HAP-1 (cell line): ENCODE measurements at regions not wholly inside any gene's neighbourhood (a gene's known extent, or its start where the extent isn't known, plus 50 kb on each side); places are given as distances from the start of the nearest gene placed in this dataset.

Experiments used
- DNase-seq, 2 experiments: peaks; one replicate each; pipeline ENCODE4 v3.0.0-alpha.2; 2016 to 2020; ENCODE audit warnings: low spot score in 2 of 2
- H3K27me3 ChIP-seq: fragments of 250-450 bp; sonication (Bioruptor Pico); 2 replicates; pipeline ENCODE4 v1.5.1; 2020; ENCODE audit warnings: low read depth, mild to moderate bottlenecking, moderate library complexity
- H3K36me3 ChIP-seq: fragments of 250-450 bp; sonication (Bioruptor Pico); replicated peaks from 2 replicates; pipeline ENCODE4 v1.5.1; 2020; ENCODE audit warnings: mild to moderate bottlenecking
- H3K4me1 ChIP-seq: fragments of 250-450 bp; sonication (Bioruptor Pico); 2 replicates; pipeline ENCODE4 v1.5.1; 2020; ENCODE audit warnings: mild to moderate bottlenecking
- H3K4me3 ChIP-seq: fragments of 250-450 bp; sonication (Bioruptor Pico); 2 replicates; pipeline ENCODE4 v1.5.1; 2020; ENCODE audit warnings: mild to moderate bottlenecking, moderate library complexity
- H3K9me3 ChIP-seq: fragments of 250-450 bp; sonication (Bioruptor Pico); 2 replicates; pipeline ENCODE4 v1.5.1; 2020; ENCODE audit warnings: mild to moderate bottlenecking, moderate library complexity
- in situ Hi-C: fragments of 300-500 bp; cut with MboI; formaldehyde crosslinking; loops from 3 replicates; pipeline ENCODE4 v1.14.3; 2020; ENCODE audit warnings: low sequenced_read_pairs, inconsistent platforms, mixed read lengths

DNA sequence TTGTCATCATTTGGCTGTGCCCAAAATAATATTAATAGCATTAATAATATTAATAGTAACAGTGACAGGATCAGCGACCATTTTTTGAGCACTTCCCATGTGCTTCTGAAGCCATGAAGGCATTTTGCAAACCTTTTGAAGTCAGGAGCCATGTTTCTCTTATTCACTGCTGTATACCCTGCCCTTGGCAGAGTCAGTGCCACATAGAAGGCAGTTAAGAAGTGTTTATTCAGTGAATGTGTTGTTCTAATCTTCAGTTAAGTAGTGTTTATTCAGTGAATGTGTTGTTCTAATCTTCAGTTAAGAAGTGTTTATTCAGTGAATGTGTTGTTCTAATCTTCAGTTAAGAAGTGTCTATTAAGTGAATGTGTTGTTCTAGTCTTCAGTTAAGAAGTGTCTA lies 319.7 kb upstream of the NAV3 start:
- Histone ChIP-seq H3K9me3 (no peaks in the 10 kb centered on the region), H3K27me3 (no peaks in the 10 kb centered on the region), H3K4me1 (no peaks in the 10 kb centered on the region), H3K36me3 (no peaks in the 10 kb centered on the region), H3K4me3 (no peak overlapping the region)
- no peak for DNase-seq
- in situ Hi-C loops = no loop called here

DNA sequence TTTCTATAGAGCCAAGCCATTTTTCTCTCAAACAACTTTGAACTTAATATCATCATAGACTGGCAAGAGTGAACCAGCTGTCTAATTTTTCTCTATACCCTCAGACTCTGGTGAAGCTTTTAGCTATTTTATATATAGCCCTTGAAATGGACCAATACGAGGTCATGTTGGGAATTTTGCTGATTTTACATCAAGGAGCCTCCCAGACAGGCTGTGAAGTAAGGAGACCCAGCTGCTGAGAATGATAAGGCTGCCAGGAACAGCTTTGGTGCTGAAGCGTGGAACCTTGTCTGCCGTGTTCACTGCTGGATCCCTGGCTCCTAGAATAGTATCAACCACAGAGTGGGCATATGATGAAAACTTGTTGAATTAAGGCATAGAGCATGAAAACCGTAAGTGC lies 326.2 kb upstream of the NAV3 start:
- no peak for DNase-seq
- no peaks in the 10 kb centered on the region for H3K9me3 ChIP-seq
- in situ Hi-C loops = no loop called here
- no peaks in the 10 kb centered on the region for H3K4me1 ChIP-seq
- H3K36me3 ChIP-seq = no peaks in the 10 kb centered on the region
- H3K27me3 ChIP-seq = no peaks in the 10 kb centered on the region
- H3K4me3 ChIP-seq = no peak overlapping the region

DNA sequence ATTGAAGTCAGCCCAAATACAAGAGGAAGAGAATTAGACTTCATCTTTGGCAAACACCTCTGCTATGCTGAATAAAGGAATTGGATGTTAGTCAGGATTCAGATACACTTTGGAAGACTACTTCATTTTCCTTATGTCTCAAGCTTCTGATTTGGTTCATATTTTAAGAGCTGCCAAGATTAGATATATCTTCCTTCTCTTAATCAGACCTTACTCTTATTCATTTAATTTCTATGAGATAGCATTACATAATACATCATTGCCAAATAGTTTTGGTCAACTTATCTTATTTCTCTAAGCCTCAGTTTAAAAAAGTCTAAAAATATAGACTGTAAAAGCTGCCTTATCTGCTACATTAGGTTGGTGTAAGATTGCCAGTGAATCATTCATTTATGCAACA lies 330.6 kb upstream of the NAV3 start:
- Histone ChIP-seq H3K4me1 (no peaks in the 10 kb centered on the region), H3K36me3 (no peaks in the 10 kb centered on the region), H3K27me3 (no peaks in the 10 kb centered on the region), H3K4me3 (no peak overlapping the region), H3K9me3 (no peaks in the 10 kb centered on the region)
- DNase-seq = no peak
- in situ Hi-C loops = no loop called here

DNA sequence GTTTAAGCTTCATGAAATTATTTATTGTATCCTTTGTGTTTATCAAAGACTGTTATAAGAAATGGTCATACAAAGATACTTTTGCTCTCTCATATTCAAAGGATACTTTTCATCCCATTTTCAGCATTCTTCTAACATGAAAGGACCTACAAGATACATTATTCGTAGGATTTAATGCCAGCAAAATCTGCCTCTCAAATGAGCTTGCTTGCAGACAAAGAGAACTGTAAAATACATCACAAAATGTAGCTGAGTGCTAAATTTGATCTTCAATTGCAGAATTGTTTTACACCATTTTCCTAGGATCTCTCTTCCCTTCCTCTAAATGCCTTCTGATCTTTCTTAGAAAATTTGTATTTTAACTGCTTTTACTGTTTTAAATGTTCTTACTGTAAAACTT lies 333.0 kb upstream of the NAV3 start:
- Histone ChIP-seq H3K4me1 (no peaks in the 10 kb centered on the region), H3K36me3 (no peaks in the 10 kb centered on the region), H3K9me3 (no peaks in the 10 kb centered on the region), H3K4me3 (no peak overlapping the region), H3K27me3 (no peaks in the 10 kb centered on the region)
- DNase-seq = no peak
- in situ Hi-C loops = no loop called here

DNA sequence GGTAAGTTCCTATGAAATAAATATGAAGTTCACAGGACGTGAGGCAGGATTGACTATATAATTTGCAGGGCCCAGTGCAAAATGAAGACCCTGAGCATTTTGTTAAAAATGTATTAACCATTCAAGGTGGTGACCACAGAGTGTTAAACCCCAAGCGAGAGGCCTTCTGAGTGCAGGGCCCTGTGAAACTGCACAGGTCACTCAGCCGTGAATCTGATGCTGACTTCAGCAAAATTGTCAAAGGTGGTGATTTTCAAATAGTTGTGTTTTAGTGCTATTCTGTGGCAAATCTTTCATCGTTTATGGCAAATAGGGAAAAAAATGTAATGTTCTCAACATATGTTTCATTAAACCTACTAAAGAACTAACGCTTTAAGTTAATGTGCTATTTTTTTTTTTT lies 334.0 kb upstream of the NAV3 start:
- no peaks in the 10 kb centered on the region for H3K27me3 ChIP-seq
- H3K9me3 ChIP-seq = no peaks in the 10 kb centered on the region
- in situ Hi-C loops = no loop called here
- no peaks in the 10 kb centered on the region for H3K36me3 ChIP-seq
- no peak overlapping the region for H3K4me3 ChIP-seq
- H3K4me1 ChIP-seq = no peaks in the 10 kb centered on the region
- no peak for DNase-seq

DNA sequence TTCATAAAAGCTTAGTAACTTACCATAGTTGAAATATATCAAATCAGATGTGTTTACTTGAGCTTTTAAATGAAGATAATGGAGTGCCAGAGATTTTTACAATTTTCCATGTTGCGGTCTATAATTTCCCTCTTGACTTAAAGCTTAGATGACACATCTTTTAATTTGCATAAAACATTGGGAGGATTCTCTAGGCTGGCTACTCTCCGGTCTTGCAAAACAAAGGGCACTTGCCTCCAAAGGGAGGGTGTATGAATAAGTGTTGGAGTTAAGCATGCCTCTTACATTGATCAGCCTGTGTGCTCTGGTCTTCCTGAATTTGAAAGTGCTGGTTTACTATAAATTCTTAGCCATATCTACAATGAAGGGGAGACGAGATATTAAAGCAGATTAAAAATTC lies 336.4 kb upstream of the NAV3 start:
- Histone ChIP-seq H3K27me3 (no peaks in the 10 kb centered on the region), H3K4me3 (no peak overlapping the region), H3K9me3 (no peaks in the 10 kb centered on the region), H3K4me1 (no peaks in the 10 kb centered on the region), H3K36me3 (no peaks in the 10 kb centered on the region)
- in situ Hi-C loops = no loop called here
- no peak for DNase-seq

DNA sequence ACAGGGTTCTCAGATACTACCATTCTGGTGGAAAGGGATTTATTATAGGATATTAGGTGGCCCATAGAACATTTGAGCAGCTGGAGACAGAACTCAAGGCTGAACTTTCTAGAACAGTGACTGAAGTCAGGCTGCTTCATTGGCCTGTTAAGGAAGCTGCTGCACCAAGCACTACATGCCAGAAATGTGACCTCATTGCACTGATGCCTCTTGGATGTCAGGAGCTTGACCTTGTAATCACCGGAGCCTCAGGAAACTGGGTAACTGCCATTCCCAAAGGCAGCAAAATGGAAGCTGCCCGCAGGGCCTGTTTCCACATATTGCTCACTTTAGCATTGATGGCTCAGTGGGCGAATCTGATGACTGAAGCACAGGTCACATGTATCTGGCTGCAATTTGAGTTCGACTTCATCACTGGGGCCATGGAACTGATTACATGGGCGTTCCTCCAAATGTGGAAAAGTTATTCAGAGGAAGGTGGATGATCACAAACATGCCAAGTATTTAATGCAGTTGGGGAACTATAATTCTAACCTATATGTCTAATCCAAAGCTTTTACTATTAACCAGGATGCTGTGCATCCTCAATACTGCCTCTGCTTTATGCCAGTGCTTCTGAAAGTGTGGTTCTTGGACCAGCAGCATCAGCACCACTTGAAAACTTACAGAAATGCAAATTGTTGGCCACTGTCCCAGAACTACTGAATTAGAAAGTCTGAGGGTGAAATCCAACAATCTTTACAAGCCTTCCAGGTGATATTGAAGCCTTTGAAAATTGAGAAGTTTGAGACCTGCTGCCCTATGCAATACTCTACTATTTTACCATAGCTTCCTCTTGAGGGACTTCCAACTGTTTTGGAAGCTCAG lies 337.2 kb upstream of the NAV3 start:
- H3K4me3 ChIP-seq = no peak overlapping the region
- no peaks in the 10 kb centered on the region for H3K36me3 ChIP-seq
- in situ Hi-C loops = no loop called here
- no peak for DNase-seq
- H3K9me3 ChIP-seq = no peaks in the 10 kb centered on the region
- H3K27me3 ChIP-seq = no peaks in the 10 kb centered on the region
- H3K4me1 ChIP-seq = no peaks in the 10 kb centered on the region

DNA sequence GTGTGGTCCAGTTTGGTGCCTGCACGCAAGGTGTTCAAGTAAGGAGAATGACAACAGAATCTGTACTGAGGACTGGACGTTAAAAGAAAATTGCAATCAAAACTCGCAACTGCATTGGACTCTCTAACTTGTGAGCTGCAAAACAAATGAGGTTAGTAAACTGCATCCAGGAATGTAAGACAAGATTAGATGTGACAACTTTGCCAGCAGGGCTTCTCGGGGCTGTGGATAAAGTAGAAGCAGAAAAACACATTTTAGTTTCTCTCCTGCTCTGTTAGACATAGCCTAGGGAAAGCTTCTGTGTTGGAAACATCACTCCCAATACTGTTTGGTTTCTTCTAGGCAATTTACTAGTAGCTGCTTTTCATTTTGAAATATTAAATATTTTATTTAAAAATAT lies 338.2 kb upstream of the NAV3 start:
- Histone ChIP-seq H3K36me3 (no peaks in the 10 kb centered on the region), H3K4me1 (no peaks in the 10 kb centered on the region), H3K27me3 (no peaks in the 10 kb centered on the region), H3K4me3 (no peak overlapping the region), H3K9me3 (no peaks in the 10 kb centered on the region)
- in situ Hi-C loops = no loop called here
- no peak for DNase-seq

DNA sequence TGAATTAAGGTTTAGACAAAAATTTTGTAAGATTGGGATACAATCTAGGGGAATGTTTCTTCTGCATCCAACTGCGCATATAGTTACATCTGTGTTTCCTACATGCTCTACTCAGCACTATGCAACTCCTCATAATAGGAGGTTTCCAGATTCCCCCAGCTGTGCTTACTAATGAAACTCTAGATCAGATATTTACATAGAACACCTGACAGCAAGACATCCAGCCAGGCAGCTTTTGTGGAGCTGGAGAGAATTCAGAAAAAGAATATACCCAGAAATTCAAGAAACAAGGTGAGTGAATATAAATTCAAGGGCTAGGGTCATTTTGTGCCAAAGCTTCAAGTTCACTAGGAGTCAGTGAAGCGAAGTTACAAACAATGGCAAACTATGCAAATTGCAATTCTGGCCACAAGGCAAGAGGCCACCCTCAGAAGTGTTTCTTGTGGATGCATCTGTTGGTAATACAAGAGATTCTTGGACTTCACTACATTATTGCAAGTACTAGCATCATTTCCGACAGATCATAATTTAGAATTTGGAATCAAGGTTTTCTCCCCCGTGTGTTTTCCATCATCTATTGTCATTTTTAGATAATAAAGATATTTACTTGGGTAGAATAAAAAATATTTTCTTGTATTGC lies 341.2 kb upstream of the NAV3 start:
- Histone ChIP-seq H3K36me3 (no peaks in the 10 kb centered on the region), H3K9me3 (no peaks in the 10 kb centered on the region), H3K27me3 (no peaks in the 10 kb centered on the region), H3K4me3 (no peak overlapping the region), H3K4me1 (no peaks in the 10 kb centered on the region)
- no peak for DNase-seq
- in situ Hi-C loops = no loop called here

DNA sequence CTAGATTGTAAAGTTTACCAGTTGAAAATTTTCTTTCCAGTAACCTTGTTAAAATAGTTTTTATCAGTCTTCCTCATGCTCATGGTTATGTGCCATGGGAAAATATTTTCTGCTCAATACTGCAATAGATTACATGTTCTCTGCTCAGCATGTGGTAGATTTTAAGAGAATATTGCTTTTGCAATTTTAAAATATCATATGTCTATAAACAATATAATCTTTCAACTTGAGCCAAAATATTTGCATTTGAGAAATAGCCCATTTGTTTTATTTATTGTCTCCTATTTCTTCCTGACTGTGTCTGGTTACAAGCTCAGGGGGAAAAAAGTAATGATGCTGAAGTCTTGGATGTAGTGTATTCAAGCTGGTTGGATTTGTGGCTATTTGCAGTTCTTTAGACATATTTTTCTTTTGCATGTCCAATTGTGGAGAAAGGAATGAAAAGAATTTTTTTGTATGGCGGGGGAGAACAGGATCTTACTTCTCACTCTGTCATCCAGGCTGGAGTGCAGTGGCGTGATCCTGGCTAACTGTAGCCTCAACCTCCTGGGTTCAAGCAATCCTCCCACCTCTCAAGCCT lies 342.6 kb upstream of the NAV3 start:
- Histone ChIP-seq H3K4me1 (no peaks in the 10 kb centered on the region), H3K36me3 (no peaks in the 10 kb centered on the region), H3K9me3 (no peaks in the 10 kb centered on the region), H3K27me3 (no peaks in the 10 kb centered on the region), H3K4me3 (no peak overlapping the region)
- in situ Hi-C loops = no loop called here
- DNase-seq = no peak

DNA sequence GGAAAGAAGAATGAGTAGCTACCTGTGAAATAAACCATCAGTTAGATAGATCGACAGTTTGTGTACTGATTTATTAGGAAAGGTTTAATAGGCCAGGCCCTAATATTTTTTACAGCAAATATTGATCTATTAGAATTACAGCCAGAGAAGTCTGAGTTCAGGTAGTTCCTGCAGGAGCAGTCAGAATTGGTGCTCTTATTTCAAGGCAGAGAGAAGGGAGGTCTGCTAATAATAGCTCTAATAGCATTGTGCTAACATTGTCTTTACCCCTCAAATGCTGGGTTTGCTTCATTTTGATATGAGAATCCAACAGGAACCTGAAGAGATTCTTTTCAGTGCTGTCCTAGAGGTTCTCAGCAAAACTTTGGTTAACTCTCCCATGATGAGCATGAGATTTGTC lies 343.8 kb upstream of the NAV3 start:
- Histone ChIP-seq H3K27me3 (no peaks in the 10 kb centered on the region), H3K9me3 (no peaks in the 10 kb centered on the region), H3K4me1 (no peaks in the 10 kb centered on the region), H3K4me3 (no peak overlapping the region), H3K36me3 (no peaks in the 10 kb centered on the region)
- DNase-seq = no peak
- in situ Hi-C loops = no loop called here

DNA sequence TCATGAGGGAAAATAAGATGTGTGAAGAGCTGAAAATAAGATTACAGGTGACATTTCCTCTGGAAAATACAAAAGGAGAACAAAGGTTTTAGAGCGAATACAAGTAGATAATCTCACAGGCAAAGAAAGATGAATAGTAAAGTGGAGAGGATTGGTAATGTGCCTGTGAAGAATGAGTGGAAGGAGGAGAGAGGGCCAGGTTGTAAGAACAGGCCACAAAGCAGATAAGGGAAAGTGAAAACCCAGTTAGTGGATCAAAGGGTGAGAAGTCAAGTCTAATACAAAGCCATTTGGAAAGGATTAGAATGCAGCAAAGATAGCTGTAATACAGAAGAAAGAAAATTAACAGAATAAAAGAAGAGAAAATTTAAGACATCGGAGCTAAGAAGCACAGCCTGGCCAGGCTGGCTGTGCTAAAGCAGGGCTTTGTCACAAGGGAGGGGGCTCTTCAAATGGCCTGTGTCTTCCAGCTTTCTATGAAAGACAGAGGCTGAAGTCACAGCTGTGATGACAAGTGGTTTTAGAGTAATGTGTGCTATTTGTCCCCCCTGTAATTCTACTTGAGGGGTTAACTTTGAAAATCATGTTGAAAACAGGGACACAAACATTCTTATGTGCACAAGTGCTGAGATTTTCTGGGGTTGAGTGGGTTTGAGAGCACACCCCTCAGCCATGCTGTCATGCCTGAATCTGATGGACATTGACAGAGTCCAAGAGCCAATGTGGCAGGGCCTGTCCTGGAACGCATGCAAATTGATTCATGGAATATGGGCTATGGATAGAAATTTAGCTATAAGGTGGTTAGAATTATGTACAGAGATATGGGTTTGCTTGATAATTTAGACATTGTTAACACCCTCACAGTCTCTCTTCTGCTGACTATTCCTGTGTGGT lies 344.5 kb upstream of the NAV3 start:
- Histone ChIP-seq H3K36me3 (no peaks in the 10 kb centered on the region), H3K9me3 (no peaks in the 10 kb centered on the region), H3K4me1 (no peaks in the 10 kb centered on the region), H3K4me3 (no peak overlapping the region), H3K27me3 (no peaks in the 10 kb centered on the region)
- DNase-seq = no peak
- in situ Hi-C loops = no loop called here

DNA sequence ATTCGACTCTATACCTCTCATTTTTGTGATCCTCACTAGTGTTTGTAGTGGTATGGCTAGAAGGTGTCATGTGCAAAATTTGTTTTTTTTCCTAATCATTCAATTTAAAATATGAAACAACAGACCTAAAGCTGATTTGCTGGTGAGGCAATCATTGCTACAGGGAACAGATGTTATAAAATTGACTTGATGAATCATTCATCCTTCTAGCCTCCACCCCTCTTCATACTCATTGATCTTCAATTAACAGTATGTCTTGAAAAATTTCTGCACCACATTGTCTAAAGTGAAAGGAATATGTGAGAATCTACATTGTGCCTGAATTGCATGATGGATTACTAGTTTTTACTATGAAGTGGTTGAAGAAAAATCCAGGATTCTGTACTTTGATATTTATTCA lies 349.0 kb upstream of the NAV3 start:
- in situ Hi-C loops = no loop called here
- DNase-seq = no peak
- H3K36me3 ChIP-seq = no peaks in the 10 kb centered on the region
- H3K27me3 ChIP-seq = no peaks in the 10 kb centered on the region
- no peaks in the 10 kb centered on the region for H3K4me1 ChIP-seq
- no peak overlapping the region for H3K4me3 ChIP-seq
- H3K9me3 ChIP-seq = no peaks in the 10 kb centered on the region
